GM18520 (cell line): ENCODE measurements at regions not wholly inside any gene's neighbourhood (a gene's known extent, or its start where the extent isn't known, plus 50 kb on each side); places are given as distances from the start of the nearest gene placed in this dataset.

Source experiments
- ATAC-seq: cut with Tn5 transposase; IDR thresholded peaks from one replicate; pipeline ENCODE4 v1.9.1; 2021; ENCODE audit not compliant: unreplicated experiment

- ATAC-seq = no peak
Observed at GRCh38 chr3:25265284-25265683, 162.8 kb upstream of the RARB start.

- ATAC-seq = no peak
Observed at GRCh38 chr3:25266677-25267076, 161.4 kb upstream of the RARB start.

GRCh38 chr3:25272090-25272489 lies 156.0 kb upstream of the RARB start:
- no peak for ATAC-seq

GRCh38 chr3:25273582-25274171 lies 154.4 kb upstream of the RARB start:
- no peak for ATAC-seq

GRCh38 chr3:25277503-25277902 lies 150.6 kb upstream of the RARB start:
- ATAC-seq = no peak

GRCh38 chr3:25281041-25281731 lies 146.9 kb upstream of the RARB start:
- no peak for ATAC-seq

- no peak for ATAC-seq
Observed at GRCh38 chr3:25281732-25282126, 146.3 kb upstream of the RARB start.

GRCh38 chr3:25283613-25284012 lies 144.4 kb upstream of the RARB start:
- no peak for ATAC-seq

- ATAC-seq = no peak
Observed at GRCh38 chr3:25284249-25284648, 143.8 kb upstream of the RARB start.

GRCh38 chr3:25287291-25287884 lies 140.7 kb upstream of the RARB start:
- no peak for ATAC-seq

GRCh38 chr3:25288413-25288812 lies 139.7 kb upstream of the RARB start:
- no peak for ATAC-seq

- ATAC-seq = no peak
Observed at GRCh38 chr3:25289156-25289555, 138.9 kb upstream of the RARB start.

- no peak for ATAC-seq
Observed at GRCh38 chr3:25289663-25290062, 138.4 kb upstream of the RARB start.

GRCh38 chr3:25291481-25291905 lies 136.6 kb upstream of the RARB start:
- ATAC-seq = no peak

GRCh38 chr3:25292036-25292435 lies 136.0 kb upstream of the RARB start:
- ATAC-seq = no peak

- ATAC-seq = no peak
Observed at GRCh38 chr3:25292595-25292994, 135.5 kb upstream of the RARB start.

- ATAC-seq = no peak
Observed at GRCh38 chr3:25293736-25294135, 134.3 kb upstream of the RARB start.

- ATAC-seq = no peak
Observed at GRCh38 chr3:25294169-25294805, 133.8 kb upstream of the RARB start.

GRCh38 chr3:25297667-25298585 lies 130.1 kb upstream of the RARB start:
- ATAC-seq = no peak

- ATAC-seq = no peak
Observed at GRCh38 chr3:25300141-25300540, 127.9 kb upstream of the RARB start.

- ATAC-seq = no peak
Observed at GRCh38 chr3:25304916-25305315, 123.1 kb upstream of the RARB start.
